ENCODE measurements at regions not wholly inside any gene's neighbourhood (a gene's known extent, or its start where the extent isn't known, plus 50 kb on each side); places are given as distances from the start of the nearest gene placed in this dataset.

- Histone ChIP-seq H3K9me3 (ENCODE audit: low read length) (no peaks in the 10 kb centered on the region), H3K9me2 (ENCODE audit: low read depth, low read length) (no peaks in the 10 kb centered on the region), H3K79me2 (ENCODE audit: insufficient read depth, low read length) (no peaks in the 10 kb centered on the region), H3K27ac (ENCODE audit: low read depth, low read length, poor library complexity, severe bottlenecking) (no peak overlapping the region), H3K9ac (ENCODE audit: low read length) (no peak overlapping the region), H3K4me3 (ENCODE audit: low read depth, low read length, poor library complexity, severe bottlenecking) (no peak overlapping the region), H3K4me1 (ENCODE audit: insufficient read depth, low read length, severe bottlenecking) (no peaks in the 10 kb centered on the region), H2AFZ (ENCODE audit: low read length) (no peak overlapping the region), H4K20me1 (ENCODE audit: insufficient read depth, low read length) (no peaks in the 10 kb centered on the region), H3K27me3 (ENCODE audit: insufficient read depth, low read length) (no peaks in the 10 kb centered on the region), H3K4me2 (ENCODE audit: low read length) (no peak overlapping the region), H3K36me3 (ENCODE audit: insufficient read depth, low read length) (no peaks in the 10 kb centered on the region), H3F3A (ENCODE audit: insufficient read depth, low read length) (no peaks in the 10 kb centered on the region)
- TF ChIP-seq EZH2 (IDR thresholded peaks at IDR 0.05; ENCODE audit: borderline replicate concordance, low read length) (no peak), CTCF (IDR thresholded peaks at IDR 0.05; ENCODE audit: low read length) (no peak)
Observed at GRCh38 chr11:120031156-120031555, 106.8 kb downstream of the TRIM29 start.

GRCh38 chr11:120030411-120030810 lies 107.5 kb downstream of the TRIM29 start:
- H3K4me3 ChIP-seq (ENCODE audit: low read depth, low read length, poor library complexity, severe bottlenecking): no peak overlapping the region
- no peak overlapping the region for H3K9ac ChIP-seq (ENCODE audit: low read length)
- H2AFZ ChIP-seq (ENCODE audit: low read length): no peak overlapping the region
- no peaks in the 10 kb centered on the region for H3K9me3 ChIP-seq (ENCODE audit: low read length)
- H3K4me1 ChIP-seq (ENCODE audit: insufficient read depth, low read length, severe bottlenecking): no peaks in the 10 kb centered on the region
- no peaks in the 10 kb centered on the region for H3K9me2 ChIP-seq (ENCODE audit: low read depth, low read length)
- H3K4me2 ChIP-seq (ENCODE audit: low read length): no peak overlapping the region
- H4K20me1 ChIP-seq (ENCODE audit: insufficient read depth, low read length): no peaks in the 10 kb centered on the region
- H3F3A ChIP-seq (ENCODE audit: insufficient read depth, low read length): no peaks in the 10 kb centered on the region
- no peaks in the 10 kb centered on the region for H3K36me3 ChIP-seq (ENCODE audit: insufficient read depth, low read length)
- no peaks in the 10 kb centered on the region for H3K27me3 ChIP-seq (ENCODE audit: insufficient read depth, low read length)
- no peaks in the 10 kb centered on the region for H3K79me2 ChIP-seq (ENCODE audit: insufficient read depth, low read length)
- H3K27ac ChIP-seq (ENCODE audit: low read depth, low read length, poor library complexity, severe bottlenecking): no peak overlapping the region
- no peak for TF ChIP-seq CTCF (IDR thresholded peaks at IDR 0.05; ENCODE audit: low read length)
- no peak for TF ChIP-seq EZH2 (IDR thresholded peaks at IDR 0.05; ENCODE audit: borderline replicate concordance, low read length)

- no peak overlapping the region for H3K4me3 ChIP-seq (ENCODE audit: low read depth, low read length, poor library complexity, severe bottlenecking)
- H3K79me2 ChIP-seq (ENCODE audit: insufficient read depth, low read length): no peaks in the 10 kb centered on the region
- no peaks in the 10 kb centered on the region for H3K27me3 ChIP-seq (ENCODE audit: insufficient read depth, low read length)
- H3K9me3 ChIP-seq (ENCODE audit: low read length): no peaks in the 10 kb centered on the region
- no peaks in the 10 kb centered on the region for H4K20me1 ChIP-seq (ENCODE audit: insufficient read depth, low read length)
- H3K36me3 ChIP-seq (ENCODE audit: insufficient read depth, low read length): no peaks in the 10 kb centered on the region
- no peaks in the 10 kb centered on the region for H3K4me1 ChIP-seq (ENCODE audit: insufficient read depth, low read length, severe bottlenecking)
- H3K9ac ChIP-seq (ENCODE audit: low read length): no peak overlapping the region
- no peaks in the 10 kb centered on the region for H3K9me2 ChIP-seq (ENCODE audit: low read depth, low read length)
- no peak overlapping the region for H3K27ac ChIP-seq (ENCODE audit: low read depth, low read length, poor library complexity, severe bottlenecking)
- H2AFZ ChIP-seq (ENCODE audit: low read length): no peak overlapping the region
- no peaks in the 10 kb centered on the region for H3F3A ChIP-seq (ENCODE audit: insufficient read depth, low read length)
- TF ChIP-seq CTCF (IDR thresholded peaks at IDR 0.05; ENCODE audit: low read length): no peak
- no peak for TF ChIP-seq EZH2 (IDR thresholded peaks at IDR 0.05; ENCODE audit: borderline replicate concordance, low read length)
- no peak overlapping the region for H3K4me2 ChIP-seq (ENCODE audit: low read length)
Observed at GRCh38 chr11:120029321-120029720, 108.6 kb downstream of the TRIM29 start.

Measured in OCI-LY1 (cell line).